GM12892 (cell line): ENCODE measurements at regions not wholly inside any gene's neighbourhood (a gene's known extent, or its start where the extent isn't known, plus 50 kb on each side); places are given as distances from the start of the nearest gene placed in this dataset.

Experiments
- POLR2A ChIP-seq: IDR thresholded peaks from 2 replicates; pipeline ENCODE4 v1.6.1; 2011; ENCODE audit warnings: low read depth, low read length, control low read depth
- POLR2AphosphoS5 ChIP-seq: IDR thresholded peaks from 2 replicates; pipeline ENCODE4 v1.6.1; 2011; ENCODE audit warnings: low read depth, low read length, control low read depth
- TAF1 ChIP-seq: IDR thresholded peaks from 2 replicates; pipeline ENCODE4 v1.6.1; 2011; ENCODE audit warnings: low read depth, mild to moderate bottlenecking, control low read depth, low read length, borderline replicate concordance

DNA sequence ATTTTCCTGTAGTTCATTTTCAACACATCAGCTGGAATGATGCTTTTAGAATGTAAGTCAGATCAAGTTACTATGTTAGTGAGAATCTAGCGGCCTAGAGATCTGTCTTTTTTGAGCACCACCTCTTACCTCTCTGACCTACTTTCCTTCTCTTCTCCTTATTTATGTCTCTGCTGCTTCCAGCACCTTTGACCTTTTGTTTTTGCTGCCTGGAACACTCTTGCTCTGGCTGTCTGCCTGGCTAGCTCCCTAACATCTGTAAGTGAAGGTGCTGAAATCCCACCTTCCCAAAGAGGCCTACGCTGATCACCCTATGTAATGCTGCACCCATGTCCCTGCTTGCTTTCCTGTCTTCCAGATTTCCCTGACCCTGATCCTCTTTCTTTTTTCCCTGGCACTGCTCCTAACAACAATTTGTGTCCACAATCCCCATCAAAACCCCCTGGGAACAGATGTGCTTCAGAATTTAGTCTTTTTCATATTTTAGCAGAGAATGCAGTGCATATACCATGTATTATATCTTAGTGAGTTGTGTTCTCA, 87.8 kb downstream of the RFPL4B start:
- no peak for TF ChIP-seq TAF1
- no peak for TF ChIP-seq POLR2A
- TF ChIP-seq POLR2AphosphoS5, result no peak
